SJCRH30 (cell line): ENCODE measurements at regions not wholly inside any gene's neighbourhood (a gene's known extent, or its start where the extent isn't known, plus 50 kb on each side); places are given as distances from the start of the nearest gene placed in this dataset.
"Not testable (repeated sequence)": the region's sequence is repeated elsewhere in the genome, so short reads cannot be mapped to it uniquely, and the experiment has no call there.

Source experiments
- DNase-seq, 2 experiments: peaks; one replicate each; pipeline ENCODE4 v3.0.0-alpha.2; 2015 to 2020
- H3K27ac ChIP-seq: fragments of 250-450 bp; sonication (Bioruptor Pico); 2 replicates; pipeline ENCODE4 v1.5.1; 2020; ENCODE audit warnings: mild to moderate bottlenecking, moderate library complexity
- H3K27me3 ChIP-seq: fragments of 250-450 bp; sonication (Bioruptor Pico); 2 replicates; pipeline ENCODE4 v1.5.1; 2020; ENCODE audit warnings: mild to moderate bottlenecking, moderate library complexity
- H3K36me3 ChIP-seq: fragments of 250-450 bp; sonication (Bioruptor Pico); 2 replicates; pipeline ENCODE4 v1.5.1; 2020; ENCODE audit warnings: mild to moderate bottlenecking, moderate library complexity
- H3K4me1 ChIP-seq: fragments of 250-450 bp; sonication (Bioruptor Pico); 2 replicates; pipeline ENCODE4 v1.5.1; 2020; ENCODE audit warnings: mild to moderate bottlenecking, moderate library complexity
- H3K4me3 ChIP-seq: fragments of 250-450 bp; sonication (Bioruptor Pico); 2 replicates; pipeline ENCODE4 v1.5.1; 2020; ENCODE audit warnings: mild to moderate bottlenecking, moderate library complexity
- H3K9me3 ChIP-seq: fragments of 250-450 bp; sonication (Bioruptor Pico); replicated peaks from 2 replicates; pipeline ENCODE4 v1.5.1; 2020; ENCODE audit warnings: mild to moderate bottlenecking, moderate library complexity

DNA sequence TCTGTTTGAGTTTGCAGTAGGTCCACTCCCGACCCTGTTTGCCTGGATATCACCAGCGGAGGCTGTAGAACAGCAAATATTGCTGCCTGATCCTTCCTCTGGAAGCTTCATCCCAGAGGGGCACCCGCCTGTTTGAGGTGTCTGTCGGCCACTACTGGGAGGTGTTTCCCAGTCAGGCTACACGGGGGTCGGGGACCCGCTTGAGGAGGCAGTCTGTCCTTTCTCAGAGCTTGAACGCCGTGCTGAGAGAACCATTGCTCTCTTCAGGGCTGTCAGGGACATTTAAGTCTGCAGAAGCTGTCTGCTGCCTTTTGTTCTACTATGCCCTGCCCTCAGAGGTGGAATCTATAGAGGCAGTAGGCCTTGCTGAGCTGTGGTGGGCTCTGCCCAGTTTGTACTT is 422.3 kb downstream of the CCDC85A start:
- H3K9me3 ChIP-seq, H3K27me3 ChIP-seq, H3K4me3 ChIP-seq, H3K36me3 ChIP-seq, H3K4me1 ChIP-seq, H3K27ac ChIP-seq, DNase-seq: not testable (repeated sequence)

DNA sequence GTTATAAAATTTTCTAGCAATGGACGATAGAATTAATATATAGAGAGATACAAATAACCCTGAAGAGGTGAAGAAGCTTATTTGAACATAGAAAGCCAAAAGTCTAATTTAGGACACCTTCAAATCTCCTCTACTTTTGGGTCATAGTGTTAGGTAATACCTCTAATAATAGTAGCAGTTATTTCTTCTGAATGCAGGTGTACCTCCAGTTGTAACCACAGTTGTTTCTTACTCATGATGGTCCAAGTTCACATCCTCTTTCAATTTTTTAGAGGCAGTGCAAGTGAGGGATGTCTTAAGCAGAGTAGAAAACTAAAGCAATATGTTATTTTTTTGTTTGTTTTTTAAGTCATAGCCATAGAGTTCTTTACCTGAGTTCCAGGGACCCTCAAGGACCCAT is 429.5 kb downstream of the CCDC85A start:
- Histone ChIP-seq H3K36me3 (no peaks in the 10 kb centered on the region), H3K27ac (no peak overlapping the region), H3K4me3 (no peak overlapping the region)

DNA sequence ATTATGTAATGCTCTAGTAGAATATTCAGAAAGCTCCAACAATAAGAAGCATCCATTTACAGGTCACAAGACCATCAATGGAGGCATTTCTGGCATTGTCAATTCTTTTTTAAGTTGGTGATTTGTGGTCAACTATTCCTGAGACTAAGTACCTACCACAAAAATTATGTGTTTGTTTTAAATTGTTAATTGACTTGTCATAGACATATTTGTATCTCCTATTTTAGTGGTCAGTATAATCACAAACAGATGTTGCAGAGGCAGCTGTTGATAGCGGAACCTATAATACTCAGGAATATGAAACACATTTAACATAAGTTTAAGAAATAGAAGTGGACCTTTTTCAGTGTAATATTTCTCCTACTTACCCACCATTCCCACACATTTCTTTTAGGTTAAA is 430.1 kb downstream of the CCDC85A start:
- Histone ChIP-seq H3K4me1 (no peaks in the 10 kb centered on the region), H3K9me3 (no peaks in the 10 kb centered on the region; the same call in 1 of the 2 replicates), H3K36me3 (no peaks in the 10 kb centered on the region), H3K27me3 (no peaks in the 10 kb centered on the region), H3K4me3 (no peak overlapping the region), H3K27ac (no peak overlapping the region)
- no peak for DNase-seq

More for the DNA sequence above, 429.5 kb downstream of the CCDC85A start:
- no peaks in the 10 kb centered on the region for H3K27me3 ChIP-seq
- no peaks in the 10 kb centered on the region for H3K4me1 ChIP-seq
- no peak for DNase-seq
- H3K9me3 ChIP-seq, result no peaks in the 10 kb centered on the region; the same call in 1 of the 2 replicates

DNA sequence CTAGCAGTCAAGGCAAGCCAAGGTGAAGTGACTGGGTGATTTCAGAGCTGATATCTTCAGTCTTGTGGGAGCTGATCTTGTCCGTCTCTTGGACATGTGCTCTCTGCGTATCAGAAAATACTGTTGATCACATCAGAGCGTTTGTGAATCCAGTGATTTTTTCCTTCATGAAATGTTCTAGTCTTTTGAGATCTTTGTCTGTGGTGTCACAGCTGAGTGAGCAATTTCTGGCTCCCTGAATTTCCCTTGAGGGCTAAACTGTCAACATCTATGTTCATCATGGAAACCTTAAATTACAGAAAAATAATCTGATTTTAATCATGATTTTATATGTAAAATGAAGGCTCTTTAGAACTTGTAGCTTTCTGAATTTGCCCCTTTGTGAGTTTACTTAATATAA is 432.0 kb downstream of the CCDC85A start:
- Histone ChIP-seq H3K36me3 (no peaks in the 10 kb centered on the region), H3K27ac (no peak overlapping the region), H3K4me1 (no peaks in the 10 kb centered on the region), H3K27me3 (no peaks in the 10 kb centered on the region), H3K9me3 (no peaks in the 10 kb centered on the region; the same call in 1 of the 2 replicates), H3K4me3 (no peak overlapping the region)
- no peak for DNase-seq

DNA sequence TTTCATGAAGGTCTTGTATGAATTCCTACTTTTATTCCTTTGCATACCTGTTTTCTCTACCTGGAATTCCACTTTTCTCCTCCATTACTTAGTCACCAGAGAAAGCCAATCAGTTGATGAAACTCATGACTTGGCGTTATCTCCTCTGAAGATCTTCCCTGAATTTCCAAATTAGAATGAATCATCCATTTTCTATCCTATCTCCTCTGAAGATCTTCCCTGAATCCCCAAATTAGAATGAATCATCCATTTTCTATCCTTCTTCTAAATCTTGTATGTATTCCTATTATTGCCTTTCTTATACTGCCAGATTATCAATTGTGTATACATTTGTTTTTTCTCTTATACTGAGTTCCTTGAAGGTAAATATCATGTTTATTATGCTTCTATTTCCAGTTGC is 440.4 kb downstream of the CCDC85A start:
- no peaks in the 10 kb centered on the region for H3K4me1 ChIP-seq

DNA sequence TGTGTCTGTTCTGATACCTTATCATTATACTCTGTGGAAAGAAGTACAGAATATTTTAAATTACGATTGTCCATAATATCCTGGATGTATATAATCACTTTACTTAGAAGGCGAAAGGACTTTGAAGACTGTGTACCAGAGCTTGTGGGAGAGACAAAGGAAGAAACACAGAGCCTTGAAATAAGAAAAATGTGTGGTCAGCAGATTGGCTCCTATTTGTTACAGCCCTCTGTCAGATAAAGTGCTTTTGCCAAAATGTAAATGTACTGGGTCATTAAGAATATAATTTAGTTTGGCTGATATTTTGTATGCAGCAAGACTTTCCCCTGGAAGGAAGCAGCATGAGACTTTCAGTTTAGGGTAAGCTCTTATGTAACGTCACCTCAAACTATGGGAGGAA is 443.1 kb downstream of the CCDC85A start:
- no peak overlapping the region for H3K27ac ChIP-seq

More for the DNA sequence above, 440.4 kb downstream of the CCDC85A start:
- no peak for DNase-seq
- H3K36me3 ChIP-seq, result no peaks in the 10 kb centered on the region
- no peak overlapping the region for H3K4me3 ChIP-seq
- no peaks in the 10 kb centered on the region; the same call in 1 of the 2 replicates for H3K27me3 ChIP-seq
- H3K27ac ChIP-seq, result no peak overlapping the region
- H3K9me3 ChIP-seq, result no peaks in the 10 kb centered on the region

DNA sequence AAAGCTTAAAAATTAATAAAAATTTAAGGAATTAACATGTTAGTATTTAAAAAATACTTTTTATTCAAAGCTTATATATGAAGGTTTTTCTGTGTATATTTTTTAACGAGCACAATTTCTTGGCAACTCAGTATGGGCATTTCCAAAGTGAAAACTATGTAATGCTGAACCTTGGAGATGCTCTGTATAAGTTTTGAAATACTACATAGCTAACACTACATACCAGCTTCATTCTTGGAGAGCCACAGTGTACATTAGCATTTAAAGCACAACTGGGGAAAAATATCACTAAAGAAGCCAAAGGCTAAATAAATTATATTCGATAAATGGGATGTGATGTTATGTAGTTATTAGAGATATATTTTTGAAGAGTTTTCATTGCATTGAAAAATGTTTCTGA is 446.5 kb downstream of the CCDC85A start:
- Histone ChIP-seq H3K27ac (no peak overlapping the region), H3K36me3 (no peaks in the 10 kb centered on the region), H3K9me3 (no peaks in the 10 kb centered on the region), H3K4me1 (no peaks in the 10 kb centered on the region), H3K4me3 (no peak overlapping the region), H3K27me3 (no peaks in the 10 kb centered on the region; the same call in none of the 2 replicates)
- DNase-seq, result no peak

More for the DNA sequence above, 443.1 kb downstream of the CCDC85A start:
- H3K27me3 ChIP-seq, result no peaks in the 10 kb centered on the region; the same call in none of the 2 replicates
- no peaks in the 10 kb centered on the region for H3K9me3 ChIP-seq
- no peak for DNase-seq
- H3K36me3 ChIP-seq, result no peaks in the 10 kb centered on the region
- no peaks in the 10 kb centered on the region for H3K4me1 ChIP-seq
- H3K4me3 ChIP-seq, result no peak overlapping the region

DNA sequence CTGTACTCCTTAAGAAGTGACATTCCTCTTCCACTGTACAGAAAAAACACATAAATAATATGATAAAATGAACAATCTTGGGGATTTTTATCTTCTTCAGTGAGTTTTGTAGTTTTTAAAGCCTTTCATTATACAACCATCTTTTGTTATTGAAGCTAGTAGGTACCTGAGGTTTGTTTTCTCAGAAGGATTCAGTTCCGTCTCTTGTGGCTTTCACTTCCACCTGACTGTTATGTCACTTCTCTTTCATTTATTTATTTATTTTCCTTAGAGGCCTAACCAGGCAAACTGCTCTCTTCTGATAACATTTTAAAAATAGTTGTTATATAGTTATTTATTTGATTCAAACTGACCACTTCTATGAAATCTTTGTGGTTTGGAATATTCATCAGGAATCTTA is 464.2 kb downstream of the CCDC85A start:
- Histone ChIP-seq H3K9me3 (no peaks in the 10 kb centered on the region), H3K4me1 (no peaks in the 10 kb centered on the region), H3K36me3 (no peaks in the 10 kb centered on the region), H3K27ac (no peak overlapping the region), H3K27me3 (no peaks in the 10 kb centered on the region), H3K4me3 (no peak overlapping the region)
- no peak for DNase-seq

DNA sequence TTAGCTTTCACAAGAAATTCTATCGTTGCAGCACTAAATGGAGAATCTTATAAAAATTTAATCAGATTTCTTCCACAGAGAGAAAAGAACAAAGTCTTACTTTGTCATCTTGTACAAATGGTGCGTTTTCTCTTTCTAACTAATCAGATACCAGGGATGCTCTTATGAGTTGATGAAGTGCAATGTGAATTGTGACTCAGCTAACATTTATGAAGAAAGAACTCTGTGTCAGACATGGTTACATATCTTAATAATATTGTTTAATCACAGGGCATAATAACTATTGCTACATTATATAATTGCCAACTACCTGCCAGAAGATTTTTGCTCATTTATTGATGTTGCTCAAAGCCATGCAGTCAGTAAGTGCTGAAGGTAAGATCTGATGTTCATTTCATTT is 465.0 kb downstream of the CCDC85A start:
- H3K27ac ChIP-seq, result no peak overlapping the region
- no peak overlapping the region for H3K4me3 ChIP-seq
- DNase-seq, result no peak
- H3K36me3 ChIP-seq, result no peaks in the 10 kb centered on the region
- H3K27me3 ChIP-seq, result peaks cover 3% of the 10 kb centered on the region; the same call in 1 of the 2 replicates
- no peaks in the 10 kb centered on the region for H3K4me1 ChIP-seq
- H3K9me3 ChIP-seq, result no peaks in the 10 kb centered on the region

DNA sequence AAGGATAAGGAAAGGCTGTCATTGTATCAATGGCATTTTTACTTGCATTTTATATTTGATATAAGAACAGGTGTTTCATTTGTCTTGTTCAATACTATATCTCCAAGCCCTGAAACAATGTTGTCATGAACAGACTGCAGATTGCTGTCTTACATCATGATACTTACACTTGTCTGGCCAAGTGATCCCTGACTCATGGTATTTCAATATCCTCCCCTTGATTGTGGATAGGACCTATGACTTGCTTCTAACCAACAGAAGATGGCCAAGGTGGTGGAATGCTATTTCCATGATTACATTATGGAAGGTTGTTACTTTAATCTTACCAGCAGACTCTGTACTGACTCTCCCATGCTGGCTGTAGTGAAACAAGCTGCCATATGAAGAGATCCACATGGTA is 471.1 kb downstream of the CCDC85A start:
- H3K27me3 ChIP-seq, result peaks cover 5% of the 10 kb centered on the region; the same call in 1 of the 2 replicates
- H3K36me3 ChIP-seq, result no peaks in the 10 kb centered on the region
- H3K4me3 ChIP-seq, result no peak overlapping the region
- H3K9me3 ChIP-seq, result no peaks in the 10 kb centered on the region
- no peak overlapping the region for H3K27ac ChIP-seq
- DNase-seq, result no peak
- no peaks in the 10 kb centered on the region for H3K4me1 ChIP-seq

DNA sequence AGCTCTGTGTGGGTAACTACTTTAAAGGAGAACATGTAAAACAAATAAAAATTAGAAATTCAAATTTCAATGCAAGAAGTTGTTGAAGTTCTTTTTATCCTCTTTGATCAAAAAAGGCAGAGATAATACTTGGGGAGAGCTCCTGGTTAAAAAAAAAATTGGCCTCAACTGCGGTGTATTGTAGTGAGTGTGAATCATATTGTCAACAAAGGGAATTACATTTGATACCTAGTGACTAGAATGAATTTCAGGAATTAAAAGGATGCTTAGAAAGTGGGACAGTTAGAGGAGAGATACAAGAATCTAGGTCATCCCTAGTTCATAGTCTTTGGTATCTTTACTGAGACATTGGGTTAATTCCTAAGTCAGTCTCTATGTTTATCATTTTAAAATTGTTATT is 473.0 kb downstream of the CCDC85A start:
- no peaks in the 10 kb centered on the region for H3K4me1 ChIP-seq
- H3K36me3 ChIP-seq, result no peaks in the 10 kb centered on the region
- no peak for DNase-seq
- H3K4me3 ChIP-seq, result no peak overlapping the region
- H3K27ac ChIP-seq, result no peak overlapping the region
- no peaks in the 10 kb centered on the region for H3K9me3 ChIP-seq
- peaks cover 5% of the 10 kb centered on the region; the same call in 1 of the 2 replicates for H3K27me3 ChIP-seq

DNA sequence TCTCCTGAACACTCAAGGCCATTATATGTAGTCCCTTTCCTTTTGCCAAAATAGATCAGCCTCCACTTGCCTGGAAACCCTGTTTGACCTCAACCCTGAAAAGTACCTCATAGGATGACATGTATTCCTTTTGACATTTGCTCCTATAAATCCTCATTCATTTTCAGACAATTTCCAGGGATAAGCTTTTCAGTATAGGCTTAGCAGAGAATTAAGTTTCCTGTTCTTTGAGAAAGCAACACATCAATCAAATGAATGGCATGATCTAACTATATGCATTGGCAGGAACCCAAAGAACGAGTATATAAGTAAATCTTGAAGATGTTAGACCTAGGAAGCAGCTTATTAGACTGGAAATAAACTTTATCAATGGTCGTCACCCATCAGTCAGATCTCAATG is 483.0 kb downstream of the CCDC85A start:
- Histone ChIP-seq H3K4me1 (no peaks in the 10 kb centered on the region), H3K27ac (no peak overlapping the region), H3K4me3 (no peak overlapping the region), H3K27me3 (no peaks in the 10 kb centered on the region), H3K36me3 (no peaks in the 10 kb centered on the region), H3K9me3 (no peaks in the 10 kb centered on the region)
- DNase-seq, result no peak

DNA sequence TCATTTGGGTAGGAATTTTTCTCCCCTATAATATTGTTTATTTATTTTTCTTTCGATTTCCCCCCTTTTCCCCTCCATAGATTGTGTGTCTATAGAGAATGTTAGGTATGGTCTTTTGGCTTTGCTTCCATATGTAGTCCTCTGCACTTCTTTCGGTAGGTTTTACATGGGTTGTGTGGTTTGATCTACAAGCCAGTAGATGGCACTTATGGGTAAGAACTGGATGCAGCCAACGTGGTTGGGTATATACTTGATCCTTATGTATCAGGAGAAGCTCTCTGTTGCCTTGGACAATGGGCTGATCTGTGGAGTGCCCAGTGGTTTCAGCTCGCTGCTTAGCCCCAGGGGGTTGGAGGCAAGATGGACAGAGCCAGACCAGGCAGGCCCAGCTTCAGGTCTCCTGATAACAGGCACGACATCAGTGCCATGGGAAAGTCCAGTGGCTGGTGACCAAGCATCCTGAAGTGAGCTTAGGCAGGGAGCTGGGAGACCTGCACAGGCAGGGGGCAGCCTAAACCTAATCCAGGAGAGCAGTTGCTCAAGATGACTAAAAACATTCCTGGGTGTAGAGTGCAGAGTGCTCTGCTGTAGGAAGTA is 488.3 kb downstream of the CCDC85A start:
- Histone ChIP-seq H3K27ac (no peak overlapping the region), H3K4me1 (no peaks in the 10 kb centered on the region), H3K27me3 (no peaks in the 10 kb centered on the region; the same call in 1 of the 2 replicates), H3K36me3 (no peaks in the 10 kb centered on the region), H3K9me3 (no peaks in the 10 kb centered on the region), H3K4me3 (no peak overlapping the region)
- peak in 1 of 2 experiments; percentile 15 for DNase-seq

DNA sequence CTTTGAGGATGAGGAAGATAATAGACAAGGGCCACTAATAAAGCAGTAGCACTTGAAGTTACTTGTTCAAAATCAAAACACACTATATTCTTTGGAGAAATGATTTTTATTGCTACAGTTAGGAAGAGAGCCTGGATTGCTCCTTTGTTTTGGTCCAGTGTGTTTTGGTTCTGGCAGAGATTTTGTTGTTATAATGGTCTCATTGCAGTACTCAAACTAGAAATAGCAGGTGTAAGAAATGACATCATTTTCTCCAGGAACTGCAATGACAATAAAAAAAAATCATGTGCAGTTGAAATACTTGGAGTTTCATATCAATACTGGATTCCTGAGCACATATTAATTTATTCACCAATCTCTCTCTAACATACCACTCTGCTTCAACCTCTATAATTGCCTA is 490.3 kb downstream of the CCDC85A start:
- Histone ChIP-seq H3K9me3 (no peaks in the 10 kb centered on the region), H3K27ac (no peak overlapping the region), H3K27me3 (no peaks in the 10 kb centered on the region; the same call in 1 of the 2 replicates), H3K4me3 (no peak overlapping the region), H3K36me3 (no peaks in the 10 kb centered on the region), H3K4me1 (no peaks in the 10 kb centered on the region)
- no peak for DNase-seq

DNA sequence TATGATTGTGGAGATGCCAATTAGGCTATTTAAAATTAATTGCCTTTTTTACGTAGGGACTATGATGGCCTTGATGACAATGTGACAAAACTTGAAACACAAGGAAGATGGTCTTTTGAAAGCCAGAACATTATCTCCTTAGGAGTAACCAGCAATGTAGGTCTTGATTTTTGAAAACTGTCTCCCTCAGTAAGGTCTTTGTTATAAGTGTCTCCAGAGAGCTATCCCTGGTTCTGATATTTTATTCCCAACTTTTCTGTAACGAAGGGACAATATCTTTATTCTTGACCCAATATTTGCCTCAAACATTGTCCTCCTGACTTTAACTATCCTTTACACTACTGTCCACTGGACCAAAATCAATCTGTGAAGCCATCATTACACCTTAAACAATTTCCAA is 493.2 kb downstream of the CCDC85A start:
- H3K9me3 ChIP-seq, result no peaks in the 10 kb centered on the region
- H3K36me3 ChIP-seq, result no peaks in the 10 kb centered on the region
- no peak overlapping the region for H3K4me3 ChIP-seq

DNA sequence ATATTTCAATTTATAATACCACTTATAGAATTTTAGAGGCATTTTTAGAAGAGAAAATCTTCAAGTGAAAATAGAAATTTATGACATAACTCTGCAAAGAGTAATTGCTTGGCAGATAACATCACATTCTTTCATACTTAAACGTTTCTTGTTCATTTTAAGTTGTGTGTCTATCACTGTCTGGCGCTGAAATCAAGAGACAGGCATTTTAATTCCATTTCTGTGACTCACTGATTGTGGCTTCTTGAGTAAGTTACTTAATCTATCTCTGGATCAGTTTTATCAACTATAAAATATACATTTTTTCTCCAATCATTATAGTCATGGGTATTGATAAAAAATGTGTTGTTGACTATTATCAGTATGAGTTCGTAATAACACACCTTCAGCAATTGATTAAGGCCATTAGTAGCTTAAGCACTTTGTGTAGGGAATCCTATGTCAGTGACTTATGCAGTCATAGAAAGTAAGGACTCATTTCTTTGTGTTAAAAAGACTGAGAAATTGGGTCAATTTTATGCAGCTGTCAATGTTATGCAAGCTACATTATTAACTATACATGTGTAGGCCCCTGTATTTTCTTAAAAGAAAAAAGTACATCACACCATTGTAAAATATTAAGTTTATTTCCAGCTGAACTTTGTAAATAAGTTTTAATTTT is 497.3 kb downstream of the CCDC85A start:
- H3K4me1 ChIP-seq, result no peaks in the 10 kb centered on the region
- no peak overlapping the region for H3K4me3 ChIP-seq
- H3K36me3 ChIP-seq, result no peaks in the 10 kb centered on the region
- 0 out of 2 replicates have a peak overlapping the region, but pooled peaks have one; percentile 15 for H3K27ac ChIP-seq
- H3K27me3 ChIP-seq, result no peaks in the 10 kb centered on the region
- no peak for DNase-seq
- H3K9me3 ChIP-seq, result no peaks in the 10 kb centered on the region

More for the DNA sequence above, 493.2 kb downstream of the CCDC85A start:
- DNase-seq, result no peak
- Histone ChIP-seq H3K27ac (no peak overlapping the region), H3K4me1 (no peaks in the 10 kb centered on the region), H3K27me3 (no peaks in the 10 kb centered on the region; the same call in 1 of the 2 replicates)
